GM13976 (cell line): ENCODE measurements at regions not wholly inside any gene's neighbourhood (a gene's known extent, or its start where the extent isn't known, plus 50 kb on each side); places are given as distances from the start of the nearest gene placed in this dataset.

Experiments
- DNase-seq: peaks from one replicate; pipeline ENCODE4 v3.0.0; 2012; ENCODE audit warnings: low spot score
- in situ Hi-C: fragments of 300-500 bp; cut with MboI; formaldehyde crosslinking; loops from one replicate; pipeline ENCODE4 v1.12.0; 2022; ENCODE audit warnings: low sequenced_read_pairs, mixed read lengths, inconsistent platforms; ENCODE audit not compliant: unreplicated experiment
- TF ChIP-seq, protein P1 (sequence below): IDR thresholded peaks from 2 replicates; pipeline ENCODE4 v1.5.1; 2012; ENCODE audit warnings: borderline replicate concordance, mild to moderate bottlenecking; ENCODE audit not compliant: insufficient read depth; ENCODE audit errors: extremely low read depth, missing control alignments, control extremely low read depth

DNA sequence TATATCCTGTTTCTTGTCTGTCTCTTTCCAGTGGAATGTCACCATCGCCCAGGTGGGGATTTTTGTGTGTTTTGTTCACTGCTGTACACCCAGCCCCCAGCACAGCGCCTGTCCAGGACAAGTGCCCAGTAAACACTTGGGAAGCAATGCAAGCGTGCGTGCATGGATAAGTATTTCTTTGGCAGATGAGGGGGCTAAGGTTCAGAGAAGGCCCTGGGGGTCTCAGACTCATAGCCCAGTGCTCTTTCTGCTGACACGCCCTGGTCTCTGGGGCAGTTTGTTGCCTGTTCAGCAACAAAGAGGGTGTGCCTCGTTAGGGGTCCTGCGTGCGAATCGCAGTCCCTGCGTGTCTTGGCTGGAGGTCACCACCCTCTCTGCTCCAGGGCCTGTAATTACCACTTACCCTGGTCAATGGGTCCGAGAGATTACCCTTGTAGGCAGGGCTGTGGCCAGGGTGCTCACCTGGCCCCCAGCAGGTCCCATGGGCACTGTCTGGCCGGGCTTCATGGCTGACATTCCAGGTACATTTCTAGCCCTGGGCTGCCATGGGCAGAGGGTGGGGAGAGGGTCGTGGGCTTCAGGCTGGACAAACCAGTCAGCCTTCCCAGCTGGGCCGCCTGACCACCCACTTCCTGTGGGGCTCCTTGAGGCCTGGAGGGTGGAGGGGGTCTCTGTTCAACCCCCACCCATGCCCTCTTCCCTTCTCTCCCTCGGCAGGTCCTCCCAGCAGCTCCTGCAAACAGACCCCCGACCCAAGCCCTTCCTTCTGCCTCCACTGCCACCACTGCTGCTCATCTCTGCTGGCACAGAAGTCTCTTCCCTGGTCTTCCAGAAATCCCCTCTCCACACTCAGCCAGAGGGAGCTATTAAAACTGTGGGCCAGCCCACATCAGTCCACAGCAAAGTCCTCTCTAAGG is 87.1 kb downstream of the CEBPB start:
- DNase-seq = no peak
- TF ChIP-seq, protein P1, sequence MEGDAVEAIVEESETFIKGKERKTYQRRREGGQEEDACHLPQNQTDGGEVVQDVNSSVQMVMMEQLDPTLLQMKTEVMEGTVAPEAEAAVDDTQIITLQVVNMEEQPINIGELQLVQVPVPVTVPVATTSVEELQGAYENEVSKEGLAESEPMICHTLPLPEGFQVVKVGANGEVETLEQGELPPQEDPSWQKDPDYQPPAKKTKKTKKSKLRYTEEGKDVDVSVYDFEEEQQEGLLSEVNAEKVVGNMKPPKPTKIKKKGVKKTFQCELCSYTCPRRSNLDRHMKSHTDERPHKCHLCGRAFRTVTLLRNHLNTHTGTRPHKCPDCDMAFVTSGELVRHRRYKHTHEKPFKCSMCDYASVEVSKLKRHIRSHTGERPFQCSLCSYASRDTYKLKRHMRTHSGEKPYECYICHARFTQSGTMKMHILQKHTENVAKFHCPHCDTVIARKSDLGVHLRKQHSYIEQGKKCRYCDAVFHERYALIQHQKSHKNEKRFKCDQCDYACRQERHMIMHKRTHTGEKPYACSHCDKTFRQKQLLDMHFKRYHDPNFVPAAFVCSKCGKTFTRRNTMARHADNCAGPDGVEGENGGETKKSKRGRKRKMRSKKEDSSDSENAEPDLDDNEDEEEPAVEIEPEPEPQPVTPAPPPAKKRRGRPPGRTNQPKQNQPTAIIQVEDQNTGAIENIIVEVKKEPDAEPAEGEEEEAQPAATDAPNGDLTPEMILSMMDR = no peak
- in situ Hi-C loops = no loop called here

DNA sequence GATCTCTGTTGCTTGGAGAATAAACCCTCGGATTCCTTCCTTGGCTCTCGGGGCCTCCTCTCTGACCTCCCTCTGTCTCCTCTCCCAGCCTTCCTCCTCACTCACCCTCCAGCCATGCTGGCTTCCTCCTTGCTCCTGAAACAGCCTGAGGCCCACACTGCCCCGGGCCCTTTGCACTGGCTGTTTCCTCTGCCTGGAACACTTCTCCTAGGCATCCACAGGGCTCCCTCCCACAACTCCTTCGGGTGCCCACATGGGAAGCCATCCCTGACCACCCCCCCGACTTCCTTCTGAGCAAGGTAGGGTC is 87.7 kb downstream of the CEBPB start:
- in situ Hi-C loops = no loop called here
- no peak for DNase-seq

DNA sequence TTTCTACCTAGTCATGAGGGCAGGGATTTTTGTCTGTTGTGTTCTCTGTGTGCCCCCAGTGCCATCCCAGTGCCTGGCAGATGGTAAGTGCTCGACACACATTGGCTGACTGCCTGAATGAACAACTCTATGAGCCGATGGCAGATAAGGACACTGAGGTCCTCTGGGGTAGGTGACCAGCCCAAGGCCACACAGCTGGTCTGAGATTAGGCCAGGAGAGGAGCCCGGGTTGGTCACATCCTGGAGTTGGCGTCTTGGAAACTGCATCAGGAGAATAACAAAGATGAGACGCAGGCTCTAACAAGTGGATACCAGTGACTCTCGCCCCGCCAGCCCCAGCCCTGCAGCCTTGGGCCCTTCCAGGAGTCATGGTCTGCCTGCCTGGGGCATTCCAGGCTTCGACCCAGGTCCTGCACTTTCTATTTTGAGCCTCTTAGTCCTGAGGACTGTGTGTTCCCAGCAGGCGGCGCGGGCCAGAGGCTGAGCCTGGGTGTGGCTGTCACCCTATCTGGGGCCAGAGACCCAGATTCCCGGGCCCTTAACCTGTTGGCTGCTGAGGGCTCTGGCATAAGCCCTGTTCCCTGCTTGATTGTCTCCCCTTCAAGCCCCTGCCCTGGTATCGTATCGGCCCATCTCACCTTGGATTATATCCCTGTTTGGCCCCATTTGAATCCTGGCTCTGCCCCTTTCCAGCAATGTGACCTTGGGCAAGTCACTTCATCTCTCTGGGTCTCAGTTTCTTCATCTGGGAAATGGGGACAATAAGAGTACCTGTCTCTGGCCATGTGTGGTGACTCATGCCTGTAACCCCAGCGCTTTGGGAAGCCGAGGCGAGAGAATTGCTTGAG is 88.3 kb downstream of the CEBPB start:
- DNase-seq = no peak

More for the DNA sequence above, 87.7 kb downstream of the CEBPB start:
- TF ChIP-seq, protein P1 = no peak

DNA sequence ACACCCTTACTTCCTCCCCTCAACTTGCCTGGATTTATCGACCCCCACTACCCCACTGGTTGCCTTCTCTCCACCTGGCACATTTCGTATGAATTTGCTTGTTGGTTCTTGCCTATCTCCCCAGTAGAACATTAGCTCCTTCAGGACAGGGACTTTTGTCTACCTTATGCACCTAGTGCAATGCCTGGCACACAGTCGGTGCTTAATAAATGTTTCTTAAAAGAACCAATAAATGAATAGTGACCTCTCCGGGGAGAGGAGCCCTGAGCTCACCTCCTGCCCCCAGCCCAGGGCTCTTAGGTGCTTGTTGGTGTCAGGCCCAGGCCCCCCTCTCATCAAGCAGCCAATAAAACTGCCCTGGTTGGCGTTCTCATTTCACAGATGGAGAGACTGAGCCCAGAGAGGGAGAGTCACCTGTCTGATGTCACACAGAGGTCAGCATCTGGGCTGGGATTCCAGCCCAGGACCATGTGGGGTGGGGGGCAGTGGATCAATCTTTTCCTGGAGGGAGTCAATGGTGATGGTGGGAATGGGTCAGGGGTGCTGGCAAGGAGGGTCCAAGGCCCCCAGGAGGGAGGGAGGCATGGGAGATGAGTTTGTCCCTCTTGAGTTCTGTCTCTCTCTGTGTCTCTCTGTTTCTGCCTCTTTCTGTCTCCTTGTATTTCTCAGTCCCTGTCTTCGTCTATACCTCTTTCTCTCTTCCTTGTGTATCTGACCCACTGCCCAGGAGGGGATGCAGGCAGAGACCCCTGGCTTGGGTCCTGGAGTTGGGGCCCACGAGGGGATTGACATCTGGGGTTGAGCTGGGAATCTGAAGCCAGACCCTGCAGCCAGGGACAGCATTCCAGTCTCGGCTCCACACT is 89.6 kb downstream of the CEBPB start:
- no peak for DNase-seq
- TF ChIP-seq, protein P1 = no peak
- in situ Hi-C loops = no loop called here

More for the DNA sequence above, 88.3 kb downstream of the CEBPB start:
- TF ChIP-seq, protein P1 = no peak
- in situ Hi-C loops = no loop called here

DNA sequence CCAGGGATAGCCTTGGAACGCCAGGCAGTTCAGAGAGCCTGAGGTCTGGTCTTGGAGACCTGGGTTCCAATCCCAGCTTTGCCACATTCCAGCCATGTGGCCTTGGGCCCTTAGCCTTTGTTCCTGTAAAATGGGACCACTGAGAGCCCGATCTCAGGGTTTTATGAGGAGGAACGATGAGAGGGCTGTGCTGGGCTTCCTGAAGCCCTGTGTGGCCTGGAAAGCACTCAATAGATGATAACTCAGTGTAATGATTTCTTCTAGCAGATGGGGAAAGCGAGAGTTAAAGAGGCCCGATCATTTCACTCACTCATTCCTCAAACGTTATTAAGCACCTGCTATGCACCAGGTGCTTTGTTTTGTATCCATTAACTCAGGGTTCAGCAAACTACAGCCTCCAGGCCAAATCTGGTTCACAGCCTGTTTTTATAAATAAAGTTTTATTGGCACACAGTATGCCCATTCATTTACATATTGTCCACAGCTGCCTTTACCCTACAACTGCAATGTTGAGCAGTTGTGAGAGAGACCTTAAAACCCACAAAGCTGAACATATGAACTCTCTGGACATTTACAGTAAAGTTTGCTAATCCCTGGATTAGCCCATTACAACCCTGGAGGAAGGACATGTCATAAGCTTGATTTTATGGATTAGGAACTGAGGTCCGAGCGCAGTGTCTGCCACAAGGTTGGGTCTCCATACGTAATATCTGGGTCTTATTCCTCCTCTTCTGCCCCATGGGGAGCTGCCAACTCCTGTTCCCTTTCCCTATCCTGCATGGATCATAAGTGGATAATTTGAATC is 90.4 kb downstream of the CEBPB start:
- TF ChIP-seq, protein P1 = no peak
- in situ Hi-C loops = no loop called here
- no peak for DNase-seq
